GM12878 (cell line): ENCODE measurements at regions not wholly inside any gene's neighbourhood (a gene's known extent, or its start where the extent isn't known, plus 50 kb on each side); places are given as distances from the start of the nearest gene placed in this dataset.

ENCODE experiments used
- ATAC-seq: fragments of 200-7000 bp; cut with Tn5 transposase; 3 replicates; pipeline ENCODE4 v1.9.1; 2020; ENCODE audit warnings: mild to moderate bottlenecking, moderate library complexity
- BruUV-seq: library from RNA; stranded (reverse); fragments of 400-500 nt; replicated peaks from 2 replicates; lab custom pipeline; 2021; lab: Mats Ljungman, UMichigan
- CTCF ChIA-PET: fragments of 300-600 bp; sonication (Branson Sonifier 250); formaldehyde crosslinking; extraction: SDS; loops from one replicate; lab custom pipeline; 2021; ENCODE audit warnings: inconsistent platforms; lab: Yijun Ruan, JAX
- POLR2A ChIA-PET: fragments of 350-600 bp; formaldehyde crosslinking; extraction: SDS; loops from one replicate; lab custom pipeline; 2021; ENCODE audit warnings: inconsistent platforms; lab: Charles Lee
- RAD21 ChIA-PET: fragments of 300-600 bp; sonication (Branson Sonifier 250); formaldehyde crosslinking; loops from one replicate; lab custom pipeline; 2023; ENCODE audit warnings: antibody characterized with exemption; ENCODE audit not compliant: unreplicated experiment; lab: Charles Lee
- SMC1A ChIA-PET: fragments of 300-600 bp; sonication (Branson Sonifier 250); formaldehyde crosslinking; loops from one replicate; lab custom pipeline; 2023; ENCODE audit not compliant: unreplicated experiment, uncharacterized antibody; lab: Charles Lee
- DNase-seq: peaks from one replicate; pipeline ENCODE4 v3.0.0-alpha.2; 2011; ENCODE audit warnings: low read depth, low spot score
- FAIRE-seq: peaks from 3 replicates; lab custom pipeline; 2011; peaks lifted over from hg19 to GRCh38; lab: Jason Lieb, UNC
- H2AFZ ChIP-seq: 2 replicates; pipeline ENCODE4 v1.6.0; 2011; ENCODE audit warnings: low read depth, low read length, control low read depth; ENCODE audit not compliant: control insufficient read depth
- H3K27ac ChIP-seq: 2 replicates; pipeline ENCODE4 v1.5.1; 2011; ENCODE audit warnings: control low read depth; ENCODE audit not compliant: control insufficient read depth, insufficient read depth
- H3K27me3 ChIP-seq, 2 experiments: replicated peaks in 1 of 2; 2 replicates each; pipeline versions ENCODE4 v1.6.0 to v1.6.1; 2011; ENCODE audit warnings: low read length in 1 of 2; ENCODE audit not compliant: control insufficient read depth in 2 of 2, insufficient read depth in 2 of 2
- H3K36me3 ChIP-seq, 2 experiments: 2 replicates each; pipeline ENCODE4 v1.5.1; 2011; ENCODE audit warnings: low read length in 1 of 2; ENCODE audit not compliant: control insufficient read depth in 2 of 2, insufficient read depth in 2 of 2
- H3K4me1 ChIP-seq: 2 replicates; pipeline ENCODE4 v1.6.1; 2011; ENCODE audit warnings: mild to moderate bottlenecking, low read length, moderate library complexity, mixed read lengths; ENCODE audit not compliant: control insufficient read depth, insufficient read depth
- H3K4me2 ChIP-seq: 2 replicates; pipeline ENCODE4 v1.6.0; 2011; ENCODE audit warnings: control low read depth; ENCODE audit not compliant: control insufficient read depth, insufficient read depth
- H3K4me3 ChIP-seq: fragments of 200-600 bp; sonication (generic); 2 replicates; pipeline ENCODE4 v1.5.1; 2016
- H3K79me2 ChIP-seq: 2 replicates; pipeline ENCODE4 v1.6.0; 2011; ENCODE audit warnings: low read length; ENCODE audit not compliant: control insufficient read depth, insufficient read depth
- H3K9ac ChIP-seq: 2 replicates; pipeline ENCODE4 v1.8.0; 2011; ENCODE audit warnings: low read length, control low read depth, mixed read lengths; ENCODE audit not compliant: control insufficient read depth, insufficient read depth
- H3K9me3 ChIP-seq: replicated peaks from 3 replicates; pipeline ENCODE4 v1.5.1; 2011; ENCODE audit warnings: mild to moderate bottlenecking, low read length; ENCODE audit not compliant: control insufficient read depth, insufficient read depth
- H4K20me1 ChIP-seq: 2 replicates; pipeline ENCODE4 v1.6.0; 2011; ENCODE audit not compliant: control insufficient read depth, insufficient read depth
- CHD4 ChIP-seq: fragments of 200-600 bp; sonication (generic); IDR thresholded peaks from 2 replicates; pipeline ENCODE4 v1.6.1; 2016; ENCODE audit warnings: mild to moderate bottlenecking
- CREM ChIP-seq: IDR thresholded peaks from 2 replicates; pipeline ENCODE4 v1.6.1; 2014; ENCODE audit warnings: antibody characterized with exemption, low read depth
- FOXK2 ChIP-seq: fragments of 450-650 bp; IDR thresholded peaks from 2 replicates; pipeline ENCODE4 v1.6.1; 2017; ENCODE audit warnings: mild to moderate bottlenecking, moderate library complexity
- IKZF1 ChIP-seq: fragments of 450-650 bp; conservative IDR thresholded peaks from 2 replicates; pipeline ENCODE4 v1.6.1; 2017; ENCODE audit warnings: antibody characterized with exemption, mild to moderate bottlenecking
- JUNB ChIP-seq: IDR thresholded peaks from 2 replicates; pipeline ENCODE4 v1.6.1; 2016; ENCODE audit warnings: antibody characterized with exemption, mild to moderate bottlenecking
- MYB ChIP-seq: fragments of 150-350 bp; IDR thresholded peaks from 2 replicates; pipeline ENCODE4 v1.6.1; 2014; ENCODE audit warnings: mild to moderate bottlenecking, low read depth, low read length, borderline replicate concordance
- RAD21 ChIP-seq: IDR thresholded peaks from 2 replicates; pipeline ENCODE4 v1.6.1; 2011; ENCODE audit warnings: mild to moderate bottlenecking, low read depth, low read length, moderate library complexity; ENCODE audit not compliant: insufficient read depth
- SMAD5 ChIP-seq: IDR thresholded peaks from 2 replicates; pipeline ENCODE4 v1.6.1; 2016; ENCODE audit warnings: antibody characterized with exemption, low read depth
- SPI1 ChIP-seq: IDR thresholded peaks from 2 replicates; pipeline ENCODE4 v1.6.1; 2011; ENCODE audit warnings: low read depth, mild to moderate bottlenecking, low read length, moderate library complexity, borderline replicate concordance; ENCODE audit not compliant: insufficient read depth
- TCF7 ChIP-seq: IDR thresholded peaks from 2 replicates; pipeline ENCODE4 v1.6.1; 2014; ENCODE audit warnings: antibody characterized with exemption, borderline replicate concordance
- ZBED1 ChIP-seq: IDR thresholded peaks from 2 replicates; pipeline ENCODE4 v1.6.1; 2016; ENCODE audit warnings: borderline replicate concordance
- ZBTB4 ChIP-seq: fragments of 450-650 bp; formaldehyde crosslinking; IDR thresholded peaks from 2 replicates; pipeline ENCODE4 v1.4.0; 2022; ENCODE audit warnings: mild to moderate bottlenecking, moderate library complexity
- in situ Hi-C: fragments of 300-500 bp; cut with MboI; formaldehyde crosslinking; loops from 9 replicates; pipeline ENCODE4 v1.14.3; 2018; ENCODE audit warnings: mixed read lengths
- intact Hi-C: fragments of 100-400 bp; cut with micrococcal nuclease; formaldehyde crosslinking; loops from one replicate; pipeline ENCODE4 v1.14.2; 2022; ENCODE audit not compliant: unreplicated experiment
- TF ChIP-seq, protein P1 (sequence below): fragments of 450-650 bp; formaldehyde crosslinking; IDR thresholded peaks from 2 replicates; pipeline ENCODE4 v1.5.0; 2022; ENCODE audit warnings: mild to moderate bottlenecking, missing genetic modification characterization
- TF ChIP-seq, protein P2 (sequence below): IDR thresholded peaks from 2 replicates; pipeline ENCODE4 v1.6.1; 2011; ENCODE audit warnings: low read depth, mild to moderate bottlenecking, low read length, moderate library complexity, borderline replicate concordance; ENCODE audit errors: extremely low read depth
- TF ChIP-seq, protein P3 (sequence below): fragments of 450-650 bp; IDR thresholded peaks from 2 replicates; pipeline ENCODE4 v1.6.1; 2016; ENCODE audit warnings: mild to moderate bottlenecking

DNA sequence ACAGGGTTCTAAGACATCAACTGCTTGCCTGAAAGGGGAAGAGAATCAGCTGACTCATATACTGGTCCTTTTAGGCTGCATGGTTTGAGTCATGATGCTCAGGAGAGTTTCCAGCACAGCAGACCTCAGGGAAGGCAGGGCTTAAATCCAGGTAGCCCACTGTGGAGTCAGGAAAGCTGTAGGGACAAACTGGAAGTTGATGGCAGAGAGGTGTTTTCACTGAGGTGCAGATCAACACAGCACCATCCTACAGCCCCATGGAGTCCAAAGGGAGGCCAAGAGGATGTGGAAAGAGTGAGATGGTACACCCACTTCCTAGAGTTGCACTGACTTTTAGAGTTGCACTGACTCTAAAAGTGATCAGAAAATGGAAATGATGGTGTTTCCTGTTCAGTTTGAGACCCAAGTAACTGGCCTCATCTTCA lies 252.4 kb upstream of the DUSP10 start (continued):
- TF ChIP-seq, protein P1, sequence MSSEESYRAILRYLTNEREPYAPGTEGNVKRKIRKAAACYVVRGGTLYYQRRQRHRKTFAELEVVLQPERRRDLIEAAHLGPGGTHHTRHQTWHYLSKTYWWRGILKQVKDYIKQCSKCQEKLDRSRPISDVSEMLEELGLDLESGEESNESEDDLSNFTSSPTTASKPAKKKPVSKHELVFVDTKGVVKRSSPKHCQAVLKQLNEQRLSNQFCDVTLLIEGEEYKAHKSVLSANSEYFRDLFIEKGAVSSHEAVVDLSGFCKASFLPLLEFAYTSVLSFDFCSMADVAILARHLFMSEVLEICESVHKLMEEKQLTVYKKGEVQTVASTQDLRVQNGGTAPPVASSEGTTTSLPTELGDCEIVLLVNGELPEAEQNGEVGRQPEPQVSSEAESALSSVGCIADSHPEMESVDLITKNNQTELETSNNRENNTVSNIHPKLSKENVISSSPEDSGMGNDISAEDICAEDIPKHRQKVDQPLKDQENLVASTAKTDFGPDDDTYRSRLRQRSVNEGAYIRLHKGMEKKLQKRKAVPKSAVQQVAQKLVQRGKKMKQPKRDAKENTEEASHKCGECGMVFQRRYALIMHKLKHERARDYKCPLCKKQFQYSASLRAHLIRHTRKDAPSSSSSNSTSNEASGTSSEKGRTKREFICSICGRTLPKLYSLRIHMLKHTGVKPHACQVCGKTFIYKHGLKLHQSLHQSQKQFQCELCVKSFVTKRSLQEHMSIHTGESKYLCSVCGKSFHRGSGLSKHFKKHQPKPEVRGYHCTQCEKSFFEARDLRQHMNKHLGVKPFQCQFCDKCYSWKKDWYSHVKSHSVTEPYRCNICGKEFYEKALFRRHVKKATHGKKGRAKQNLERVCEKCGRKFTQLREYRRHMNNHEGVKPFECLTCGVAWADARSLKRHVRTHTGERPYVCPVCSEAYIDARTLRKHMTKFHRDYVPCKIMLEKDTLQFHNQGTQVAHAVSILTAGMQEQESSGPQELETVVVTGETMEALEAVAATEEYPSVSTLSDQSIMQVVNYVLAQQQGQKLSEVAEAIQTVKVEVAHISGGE (CRISPR knock-in tag): no peak

GRCh38 chr1:221993444-221993948 lies 251.6 kb upstream of the DUSP10 start:
- BruUV-seq: no TSS peak
- Histone ChIP-seq H3K9me3 (peaks cover 12% of the 10 kb centered on the region; the same call in 2 of the 3 replicates), H3K4me1 (peaks cover 17% of the 10 kb centered on the region), H2AFZ (no peak overlapping the region), H3K79me2 (no peaks in the 10 kb centered on the region), H3K4me3 (no peak overlapping the region), H3K27ac (0 out of 2 replicates have a peak overlapping the region, but pooled peaks have one; percentile 6), H3K4me2 (no peak overlapping the region), H3K36me3 (no peaks in the 10 kb centered on the region), H3K27me3 (no peaks in the 10 kb centered on the region), H4K20me1 (no peaks in the 10 kb centered on the region), H3K9ac (no peak overlapping the region)
- in situ Hi-C loops: no loop called here
- CTCF ChIA-PET: interaction anchor here (1.0 to 2.8 kb wide), 7 partner anchors 9 to 449 kb away, joined by 3 to 15 read pairs (median 8); no protein-coding TSS in a partner anchor
- no peak for FAIRE-seq
- no peak for ATAC-seq
- intact Hi-C loops: loop anchor here (5.0 kb wide), 1 partner anchor 251 kb away; the partner anchor contains the start of gene DUSP10
- SMC1A ChIA-PET: interaction anchor here (0.6 to 3.1 kb wide), 13 partner anchors 9 to 255 kb away, joined by 3 to 16 read pairs (median 5); no protein-coding TSS in a partner anchor
- no peak for DNase-seq
- RAD21 ChIA-PET: interaction anchor here (0.6 to 3.2 kb wide), 10 partner anchors 10 to 250 kb away, joined by 3 to 16 read pairs (median 8); no protein-coding TSS in a partner anchor
- POLR2A ChIA-PET: interaction anchor here (1.1 kb wide), 1 partner anchor 115 kb away, joined by 4 read pairs; no protein-coding TSS in a partner anchor
- no peak for TF ChIP-seq IKZF1
- no peak for TF ChIP-seq SMAD5
- TF ChIP-seq ZBED1: no peak
- TF ChIP-seq JUNB: no peak
- TF ChIP-seq CREM: no peak
- no peak for TF ChIP-seq SPI1
- TF ChIP-seq CHD4: no peak
- no peak for TF ChIP-seq MYB
- TF ChIP-seq RAD21: no peak
- TF ChIP-seq ZBTB4 (CRISPR knock-in tag): no peak
- TF ChIP-seq TCF7: no peak
- TF ChIP-seq, protein P2, sequence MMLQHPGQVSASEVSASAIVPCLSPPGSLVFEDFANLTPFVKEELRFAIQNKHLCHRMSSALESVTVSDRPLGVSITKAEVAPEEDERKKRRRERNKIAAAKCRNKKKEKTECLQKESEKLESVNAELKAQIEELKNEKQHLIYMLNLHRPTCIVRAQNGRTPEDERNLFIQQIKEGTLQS: no peak
- TF ChIP-seq, protein P3, sequence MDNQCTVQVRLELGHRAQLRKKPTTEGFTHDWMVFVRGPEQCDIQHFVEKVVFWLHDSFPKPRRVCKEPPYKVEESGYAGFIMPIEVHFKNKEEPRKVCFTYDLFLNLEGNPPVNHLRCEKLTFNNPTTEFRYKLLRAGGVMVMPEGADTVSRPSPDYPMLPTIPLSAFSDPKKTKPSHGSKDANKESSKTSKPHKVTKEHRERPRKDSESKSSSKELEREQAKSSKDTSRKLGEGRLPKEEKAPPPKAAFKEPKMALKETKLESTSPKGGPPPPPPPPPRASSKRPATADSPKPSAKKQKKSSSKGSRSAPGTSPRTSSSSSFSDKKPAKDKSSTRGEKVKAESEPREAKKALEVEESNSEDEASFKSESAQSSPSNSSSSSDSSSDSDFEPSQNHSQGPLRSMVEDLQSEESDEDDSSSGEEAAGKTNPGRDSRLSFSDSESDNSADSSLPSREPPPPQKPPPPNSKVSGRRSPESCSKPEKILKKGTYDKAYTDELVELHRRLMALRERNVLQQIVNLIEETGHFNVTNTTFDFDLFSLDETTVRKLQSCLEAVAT: no peak
- TF ChIP-seq FOXK2: no peak
